ENCODE measurements at regions not wholly inside any gene's neighbourhood (a gene's known extent, or its start where the extent isn't known, plus 50 kb on each side); places are given as distances from the start of the nearest gene placed in this dataset.

GRCh38 chr21:17731554-17731953 lies 87.6 kb downstream of the C21orf91 start:
- no peak for DNase-seq
- no peak overlapping the region for H3K27ac ChIP-seq
- H3K4me3 ChIP-seq, result no peak overlapping the region
- no peak overlapping the region for H3K9ac ChIP-seq
- H3K4me1 ChIP-seq (ENCODE audit: insufficient read depth), result no peaks in the 10 kb centered on the region
- H3F3A ChIP-seq (ENCODE audit: insufficient read depth), result no peaks in the 10 kb centered on the region
- no peaks in the 10 kb centered on the region for H3K79me2 ChIP-seq (ENCODE audit: insufficient read depth)
- H2AFZ ChIP-seq, result no peak overlapping the region
- H3K4me2 ChIP-seq (ENCODE audit: unreplicated experiment), result no peak overlapping the region
- H4K20me1 ChIP-seq (ENCODE audit: insufficient read depth), result no peaks in the 10 kb centered on the region
- H3K9me2 ChIP-seq (ENCODE audit: insufficient read depth), result no peaks in the 10 kb centered on the region
- no peaks in the 10 kb centered on the region for H3K36me3 ChIP-seq (ENCODE audit: low read depth)
- no peaks in the 10 kb centered on the region for H3K27me3 ChIP-seq (replicated peaks; ENCODE audit: insufficient read depth)
- 59 to 66% methylated on average over 4 of the region's 4 CpGs for WGBS, 2 experiments (ENCODE audit: low coverage in 1 of 2, low lambda C conversion rate in 2 of 2, missing lambda C conversion rate in 2 of 2)
- in situ Hi-C loops (cut with MboI), result no loop called here
- no peaks in the 10 kb centered on the region for H3K9me3 ChIP-seq (ENCODE audit: low read depth)
- TF ChIP-seq EZH2phosphoT487 (IDR thresholded peaks at IDR 0.05; ENCODE audit: insufficient read depth, low read depth), result no peak
- no peak for TF ChIP-seq EZH2 (IDR thresholded peaks at IDR 0.05; ENCODE audit: insufficient read depth, poor library complexity, severe bottlenecking)

- H3K9me3 ChIP-seq (ENCODE audit: low read depth), result no peaks in the 10 kb centered on the region
- WGBS, 2 experiments (ENCODE audit: low coverage in 1 of 2, low lambda C conversion rate in 2 of 2, missing lambda C conversion rate in 2 of 2), result 77 to 85% methylated on average over 1 of the region's 1 CpG
- H3F3A ChIP-seq (ENCODE audit: insufficient read depth), result no peaks in the 10 kb centered on the region
- no peaks in the 10 kb centered on the region for H3K27me3 ChIP-seq (replicated peaks; ENCODE audit: insufficient read depth)
- peak; percentile 8 for DNase-seq
- no peaks in the 10 kb centered on the region for H3K36me3 ChIP-seq (ENCODE audit: low read depth)
- H3K9ac ChIP-seq, result no peak overlapping the region
- no peak overlapping the region for H3K4me3 ChIP-seq
- H3K79me2 ChIP-seq (ENCODE audit: insufficient read depth), result no peaks in the 10 kb centered on the region
- H3K4me1 ChIP-seq (ENCODE audit: insufficient read depth), result no peaks in the 10 kb centered on the region
- in situ Hi-C loops (cut with MboI), result no loop called here
- no peak overlapping the region for H3K27ac ChIP-seq
- H3K4me2 ChIP-seq (ENCODE audit: unreplicated experiment), result no peak overlapping the region
- H2AFZ ChIP-seq, result no peak overlapping the region
- H3K9me2 ChIP-seq (ENCODE audit: insufficient read depth), result no peaks in the 10 kb centered on the region
- TF ChIP-seq EZH2phosphoT487 (IDR thresholded peaks at IDR 0.05; ENCODE audit: insufficient read depth, low read depth), result no peak
- TF ChIP-seq EZH2 (IDR thresholded peaks at IDR 0.05; ENCODE audit: insufficient read depth, poor library complexity, severe bottlenecking), result no peak
- no peaks in the 10 kb centered on the region for H4K20me1 ChIP-seq (ENCODE audit: insufficient read depth)
Measured at GRCh38 chr21:17730782-17731181, 88.4 kb downstream of the C21orf91 start.

- H3K4me2 ChIP-seq (ENCODE audit: unreplicated experiment), result no peak overlapping the region
- no peaks in the 10 kb centered on the region for H3K27me3 ChIP-seq (replicated peaks; ENCODE audit: insufficient read depth)
- 40 to 44% methylated on average over 2 of the region's 2 CpGs for WGBS, 2 experiments (ENCODE audit: low coverage in 1 of 2, low lambda C conversion rate in 2 of 2, missing lambda C conversion rate in 2 of 2)
- no peak overlapping the region for H3K4me3 ChIP-seq
- no peaks in the 10 kb centered on the region for H3K9me2 ChIP-seq (ENCODE audit: insufficient read depth)
- no peak overlapping the region for H3K27ac ChIP-seq
- no peaks in the 10 kb centered on the region for H3K9me3 ChIP-seq (ENCODE audit: low read depth)
- no peak for TF ChIP-seq EZH2 (IDR thresholded peaks at IDR 0.05; ENCODE audit: insufficient read depth, poor library complexity, severe bottlenecking)
- TF ChIP-seq EZH2phosphoT487 (IDR thresholded peaks at IDR 0.05; ENCODE audit: insufficient read depth, low read depth), result no peak
- no peaks in the 10 kb centered on the region for H3K79me2 ChIP-seq (ENCODE audit: insufficient read depth)
- no peak for DNase-seq
- H3K4me1 ChIP-seq (ENCODE audit: insufficient read depth), result no peaks in the 10 kb centered on the region
- H2AFZ ChIP-seq, result no peak overlapping the region
- no peaks in the 10 kb centered on the region for H3K36me3 ChIP-seq (ENCODE audit: low read depth)
- H3F3A ChIP-seq (ENCODE audit: insufficient read depth), result no peaks in the 10 kb centered on the region
- H3K9ac ChIP-seq, result no peak overlapping the region
- no peaks in the 10 kb centered on the region for H4K20me1 ChIP-seq (ENCODE audit: insufficient read depth)
- in situ Hi-C loops (cut with MboI), result no loop called here
Measured at GRCh38 chr21:17729455-17729854, 89.7 kb downstream of the C21orf91 start.

- no peak for DNase-seq
- Histone ChIP-seq H3K27me3 (replicated peaks; ENCODE audit: insufficient read depth) (no peaks in the 10 kb centered on the region), H3K36me3 (ENCODE audit: low read depth) (no peaks in the 10 kb centered on the region), H3K9me2 (ENCODE audit: insufficient read depth) (no peaks in the 10 kb centered on the region), H3K9me3 (ENCODE audit: low read depth) (no peaks in the 10 kb centered on the region), H3K4me1 (ENCODE audit: insufficient read depth) (no peaks in the 10 kb centered on the region), H3K9ac (no peak overlapping the region), H2AFZ (no peak overlapping the region), H3F3A (ENCODE audit: insufficient read depth) (no peaks in the 10 kb centered on the region), H3K27ac (no peak overlapping the region), H3K4me2 (ENCODE audit: unreplicated experiment) (no peak overlapping the region), H3K79me2 (ENCODE audit: insufficient read depth) (no peaks in the 10 kb centered on the region), H3K4me3 (no peak overlapping the region), H4K20me1 (ENCODE audit: insufficient read depth) (no peaks in the 10 kb centered on the region)
- TF ChIP-seq EZH2phosphoT487 (IDR thresholded peaks at IDR 0.05; ENCODE audit: insufficient read depth, low read depth), result no peak
- TF ChIP-seq EZH2 (IDR thresholded peaks at IDR 0.05; ENCODE audit: insufficient read depth, poor library complexity, severe bottlenecking), result no peak
- 40 to 49% methylated on average over 6 of the region's 6 CpGs for WGBS, 2 experiments (ENCODE audit: low coverage in 1 of 2, low lambda C conversion rate in 2 of 2, missing lambda C conversion rate in 2 of 2)
- in situ Hi-C loops (cut with MboI), result no loop called here
Measured at GRCh38 chr21:17727361-17727760, 91.8 kb downstream of the C21orf91 start.

Data from GM23248 (cell line).